K562 (cell line): ENCODE measurements at regions not wholly inside any gene's neighbourhood (a gene's known extent, or its start where the extent isn't known, plus 50 kb on each side); places are given as distances from the start of the nearest gene placed in this dataset.

Experiments
- ATAC-seq: fragments of 200-7000 bp; cut with Tn5 transposase; 3 replicates; pipeline ENCODE4 v1.9.1; 2020; ENCODE audit warnings: moderate library complexity
- BruUV-seq: library from RNA; stranded (reverse); fragments of 400-500 nt; replicated peaks from 2 replicates; lab custom pipeline; 2021; lab: Mats Ljungman, UMichigan
- CTCF ChIA-PET: fragments of 300-600 bp; formaldehyde crosslinking; extraction: SDS; loops from one replicate; lab custom pipeline; 2021; ENCODE audit warnings: low intra/inter-chr PET ratio; lab: Yijun Ruan, JAX
- POLR2A ChIA-PET: fragments of 300-600, 350-650 bp; sonication (Branson Sonifier 250); formaldehyde crosslinking; extraction: SDS; loops from one replicate; lab custom pipeline; 2021; ENCODE audit warnings: antibody characterized with exemption, inconsistent platforms; lab: Yijun Ruan, JAX
- DNase-seq, 4 experiments: peaks; one replicate each; pipeline versions ENCODE4 v3.0.0 to v3.0.0-alpha.2; 2011 to 2018; ENCODE audit warnings: low spot score in 3 of 4, mixed read lengths in 3 of 4; ENCODE audit errors: extremely low read depth in 1 of 4
- FAIRE-seq: peaks from 2 replicates; lab custom pipeline; 2011; peaks lifted over from hg19 to GRCh38; lab: Jason Lieb, UNC
- H2AFZ ChIP-seq: 2 replicates; pipeline ENCODE4 v1.6.0; 2011; ENCODE audit warnings: low read depth, low read length, control low read depth, inconsistent platforms
- H3K27ac ChIP-seq: fragments of 200-600 bp; 3 replicates; pipeline ENCODE4 v1.8.0; 2011; ENCODE audit warnings: low read depth, mild to moderate bottlenecking, control low read depth, inconsistent platforms, low read length, moderate library complexity, mixed read lengths; ENCODE audit errors: extremely low read depth
- H3K27me3 ChIP-seq, 2 experiments: fragments of 300-600 bp in 1 of 2; 2 replicates in 1 of 2; 3 replicates in 1 of 2; pipeline versions ENCODE4 v1.6.0 to v1.8.0; 2011; ENCODE audit warnings: inconsistent platforms in 2 of 2, low read length in 2 of 2, mild to moderate bottlenecking in 1 of 2, mixed read lengths in 1 of 2, moderate library complexity in 1 of 2; ENCODE audit not compliant: control insufficient read depth in 2 of 2, insufficient read depth in 2 of 2
- H3K36me3 ChIP-seq: fragments of 300-600 bp; 3 replicates; pipeline ENCODE4 v1.8.0; 2011; ENCODE audit warnings: mild to moderate bottlenecking, low read length, inconsistent platforms; ENCODE audit not compliant: control insufficient read depth, insufficient read depth
- H3K4me1 ChIP-seq, 2 experiments: fragments of 200-600 bp in 1 of 2; replicated peaks in 1 of 2; 2 replicates in 1 of 2; 3 replicates in 1 of 2; pipeline versions ENCODE4 v1.5.1 to v1.8.0; 2011; ENCODE audit warnings: inconsistent platforms in 2 of 2, low read length in 2 of 2, mild to moderate bottlenecking in 1 of 2, mixed read lengths in 1 of 2, moderate library complexity in 1 of 2; ENCODE audit not compliant: control insufficient read depth in 2 of 2, insufficient read depth in 2 of 2
- H3K4me2 ChIP-seq: 2 replicates; pipeline ENCODE4 v1.6.1; 2011; ENCODE audit warnings: low read length, control low read depth, inconsistent platforms, mixed read lengths; ENCODE audit not compliant: insufficient read depth
- H3K4me3 ChIP-seq: fragments of 200-600 bp; sonication (generic), shearing (Covaris generic); 2 replicates; pipeline ENCODE4 v1.5.1; 2016; ENCODE audit warnings: control low read depth, inconsistent platforms
- H3K79me2 ChIP-seq: fragments of 200-600 bp; 3 replicates; pipeline ENCODE4 v1.8.0; 2011; ENCODE audit warnings: low read length, inconsistent platforms; ENCODE audit not compliant: control insufficient read depth, insufficient read depth
- H3K9ac ChIP-seq, 2 experiments: 2 replicates each; pipeline versions ENCODE4 v1.6.0 to v1.6.1; 2011; ENCODE audit warnings: low read depth in 2 of 2, low read length in 2 of 2, control low read depth in 1 of 2, inconsistent platforms in 1 of 2, mild to moderate bottlenecking in 1 of 2, mixed read lengths in 1 of 2; ENCODE audit not compliant: insufficient read depth in 1 of 2
- H3K9me1 ChIP-seq: one replicate; pipeline ENCODE4 v1.6.0; 2011; ENCODE audit warnings: inconsistent platforms, mild to moderate bottlenecking, low read length, moderate library complexity; ENCODE audit not compliant: control insufficient read depth, insufficient read depth
- H3K9me3 ChIP-seq: replicated peaks from 2 replicates; pipeline ENCODE4 v1.5.1; 2011; ENCODE audit warnings: low read depth, low read length, inconsistent platforms; ENCODE audit not compliant: control insufficient read depth, insufficient read depth
- H4K20me1 ChIP-seq: replicated peaks from 2 replicates; pipeline ENCODE4 v1.6.1; 2011; ENCODE audit warnings: low read length, inconsistent platforms, mixed read lengths; ENCODE audit not compliant: control insufficient read depth, insufficient read depth
- CAMTA2 ChIP-seq: fragments of 250-450 bp; sonication (Bioruptor Pico); conservative IDR thresholded peaks from 2 replicates; pipeline ENCODE4 v1.5.1; 2022
- ETV1 ChIP-seq: fragments of 450-650 bp; conservative IDR thresholded peaks from 2 replicates; pipeline ENCODE4 v1.6.1; 2016; ENCODE audit warnings: missing genetic modification characterization, control low read depth, low read depth, missing compliant biosample characterization
- HDAC6 ChIP-seq: IDR thresholded peaks from 2 replicates; pipeline ENCODE4 v1.6.1; 2012; ENCODE audit warnings: low read depth, mild to moderate bottlenecking, control low read depth, inconsistent platforms, low read length, moderate library complexity
- HNRNPL ChIP-seq: fragments of 200-400 bp; formaldehyde crosslinking; IDR thresholded peaks from 2 replicates; pipeline ENCODE4 v1.6.1; 2017; ENCODE audit warnings: low read depth, mild to moderate bottlenecking, low read length
- L3MBTL2 ChIP-seq: fragments of 450-650 bp; IDR thresholded peaks from 2 replicates; pipeline ENCODE4 v1.6.1; 2016; ENCODE audit warnings: mild to moderate bottlenecking, moderate library complexity
- NCOA2 ChIP-seq, 2 experiments: fragments of 450-650 bp; IDR thresholded peaks; 2 replicates each; pipeline ENCODE4 v1.6.1; 2018; ENCODE audit warnings: mild to moderate bottlenecking in 2 of 2, moderate library complexity in 1 of 2; ENCODE audit not compliant: partially characterized antibody in 2 of 2
- NFRKB ChIP-seq: fragments of 450-650 bp; IDR thresholded peaks from 2 replicates; pipeline ENCODE4 v1.6.1; 2016; ENCODE audit warnings: low read depth
- NR2C2 ChIP-seq, 2 experiments: fragments of 200-800 bp in 1 of 2; sonication (Bioruptor generic) in 1 of 2; sonication (generic) in 1 of 2; formaldehyde crosslinking in 1 of 2; IDR thresholded peaks; 2 replicates each; pipeline versions ENCODE4 v1.6.1 to v1.8.0; 2016 to 2022; ENCODE audit warnings: mild to moderate bottlenecking in 1 of 2, missing compliant biosample characterization in 1 of 2, missing genetic modification characterization in 1 of 2, missing genetic modification reagents in 1 of 2
- PRMT5 ChIP-seq: sonication (generic); formaldehyde crosslinking; IDR thresholded peaks from 2 replicates; pipeline ENCODE4 v1.5.0; 2020; ENCODE audit warnings: missing genetic modification reagents
- PTBP1 ChIP-seq: fragments of 200-400 bp; formaldehyde crosslinking; IDR thresholded peaks from 2 replicates; pipeline ENCODE4 v1.6.1; 2017; ENCODE audit warnings: low read depth, low read length
- PYGO2 ChIP-seq: fragments of 450-650 bp; IDR thresholded peaks from 2 replicates; pipeline ENCODE4 v1.6.1; 2016; ENCODE audit warnings: mild to moderate bottlenecking, missing genetic modification characterization, moderate library complexity, missing compliant biosample characterization
- USF1 ChIP-seq: sonication (generic); formaldehyde crosslinking; IDR thresholded peaks from 2 replicates; pipeline ENCODE4 v1.9.0; 2022; ENCODE audit warnings: mild to moderate bottlenecking, missing genetic modification reagents
- ZBTB17 ChIP-seq: fragments of 450-650 bp; formaldehyde crosslinking; IDR thresholded peaks from 2 replicates; pipeline ENCODE4 v1.4.0; 2020; ENCODE audit warnings: mild to moderate bottlenecking
- ZNF134 ChIP-seq: fragments of 250-450 bp; sonication (Bioruptor Pico); conservative IDR thresholded peaks from 2 replicates; pipeline ENCODE4 v1.4.0; 2020
- ZNF253 ChIP-seq: fragments of 250-450 bp; sonication (Bioruptor Pico); conservative IDR thresholded peaks from 2 replicates; pipeline ENCODE4 v1.6.1; 2021; ENCODE audit warnings: mild to moderate bottlenecking
- ZNF347 ChIP-seq: fragments of 450-650 bp; formaldehyde crosslinking; IDR thresholded peaks from 2 replicates; pipeline ENCODE4 v1.4.0; 2020; ENCODE audit warnings: low read depth, mild to moderate bottlenecking, moderate library complexity
- ZNF408 ChIP-seq: fragments of 250-450 bp; sonication (Bioruptor Pico); IDR thresholded peaks from 2 replicates; pipeline ENCODE4 v1.4.0; 2020; ENCODE audit warnings: low read depth, mild to moderate bottlenecking, moderate library complexity
- ZSCAN29 ChIP-seq: fragments of 450-650 bp; IDR thresholded peaks from 2 replicates; pipeline ENCODE4 v1.6.1; 2017
- WGBS: fragments of 100-300 bp; shearing (Covaris generic); methylation state at CpG from one replicate; pipeline ENCODE4 v1.1.6; 2016; ENCODE audit warnings: low coverage, mixed read lengths; ENCODE audit not compliant: insufficient coverage; ENCODE audit errors: missing lambda C conversion rate; 5-methylcytosine and 5-hydroxymethylcytosine counted together
- in situ Hi-C: fragments of 300-500 bp; cut with MboI; formaldehyde crosslinking; loops from 4 replicates; pipeline ENCODE4 v1.15.0; 2018; ENCODE audit warnings: inconsistent platforms, mixed read lengths
- intact Hi-C: fragments of 100-400 bp; cut with micrococcal nuclease; formaldehyde crosslinking; loops from 2 replicates; pipeline ENCODE4 v1.14.2; 2022

GRCh38 chr9:115946530-115946929 lies 207.1 kb upstream of the PAPPA start:
- POLR2A ChIA-PET, result interaction anchor here (0.8 kb wide), 1 partner anchor 47 kb away, joined by 3 read pairs; no protein-coding TSS in a partner anchor
- no peak for FAIRE-seq
- in situ Hi-C loops, result no loop called here

More at GRCh38 chr9:115946530-115946929, 207.1 kb upstream of the PAPPA start:
- no peak overlapping the region for H3K4me2 ChIP-seq
- H3K36me3 ChIP-seq, result no peaks in the 10 kb centered on the region
- H2AFZ ChIP-seq, result no peak overlapping the region
- no peaks in the 10 kb centered on the region for H3K4me1 ChIP-seq
- no peaks in the 10 kb centered on the region for H3K9me1 ChIP-seq
- intact Hi-C loops, result no loop called here
- H3K79me2 ChIP-seq, result no peaks in the 10 kb centered on the region
- H3K4me3 ChIP-seq, result no peak overlapping the region
- 0 out of 2 replicates have a peak, but pooled peaks cover 2% of the 10 kb centered on the region for H3K9me3 ChIP-seq
- H3K27ac ChIP-seq, result no peak overlapping the region
- CTCF ChIA-PET, result no interaction called here
- no peaks in the 10 kb centered on the region for H4K20me1 ChIP-seq
- no peak for ATAC-seq
- no TSS peak for BruUV-seq
- no peak overlapping the region for H3K9ac ChIP-seq
- no peak for DNase-seq
- WGBS, result 0% methylated on average over 2 of the region's 2 CpGs
- H3K27me3 ChIP-seq, result no peaks in the 10 kb centered on the region
- TF ChIP-seq NCOA2 (IDR thresholded peaks at IDR 0.05; ENCODE audit: partially characterized antibody in 2 of 2) (no peak), USF1 (no peak), CAMTA2 (no peak), NFRKB (no peak), PRMT5 (CRISPR knock-in tag) (no peak), PYGO2 (tag) (no peak), ZNF253 (CRISPR knock-in tag) (no peak), L3MBTL2 (no peak), ZSCAN29 (no peak), HDAC6 (no peak), ZNF408 (CRISPR knock-in tag) (no peak), HNRNPL (no peak), ETV1 (no peak), PTBP1 (no peak), ZNF347 (CRISPR knock-in tag) (no peak), ZBTB17 (CRISPR knock-in tag) (no peak), NR2C2 (CRISPR knock-in tag; IDR thresholded peaks at IDR 0.05) (no peak), NR2C2 (tag; IDR thresholded peaks at IDR 0.05) (no peak), ZNF134 (CRISPR knock-in tag) (no peak)
